ENCODE measurements at regions not wholly inside any gene's neighbourhood (a gene's known extent, or its start where the extent isn't known, plus 50 kb on each side); places are given as distances from the start of the nearest gene placed in this dataset.

GRCh38 chr10:45183174-45183573 lies 132.2 kb downstream of the OR13A1 start:
- TF ChIP-seq CTCF (conservative IDR thresholded peaks at IDR 0.05) (no peak), ZFX (IDR thresholded peaks at IDR 0.05) (no peak)

Measured in C4-2B (cell line).